Caco-2 (cell line): ENCODE measurements at regions not wholly inside any gene's neighbourhood (a gene's known extent, or its start where the extent isn't known, plus 50 kb on each side); places are given as distances from the start of the nearest gene placed in this dataset.

Experiments
- BruUV-seq: library from RNA; stranded (reverse); fragments of 400-500 nt; replicated peaks from 2 replicates; lab custom pipeline; 2021; lab: Mats Ljungman, UMichigan
- CTCF ChIA-PET: fragments of 300-600 bp; sonication (Branson Sonifier 250); formaldehyde crosslinking; loops from one replicate; lab custom pipeline; 2022; ENCODE audit warnings: antibody characterized with exemption; lab: Charles Lee
- POLR2A ChIA-PET: fragments of 300-600 bp; sonication (Branson Sonifier 250); formaldehyde crosslinking; loops from one replicate; lab custom pipeline; 2022; ENCODE audit warnings: antibody characterized with exemption; lab: Charles Lee
- DNase-seq, 2 experiments: peaks; one replicate each; pipeline versions ENCODE4 v3.0.0 to v3.0.0-alpha.2; 2020 to 2022
- H3K27me3 ChIP-seq: replicated peaks from 2 replicates; pipeline ENCODE4 v1.6.0; 2011; ENCODE audit warnings: low read length; ENCODE audit not compliant: control insufficient read depth, insufficient read depth
- H3K36me3 ChIP-seq: 2 replicates; pipeline ENCODE4 v1.5.1; 2011; ENCODE audit warnings: low read length; ENCODE audit not compliant: control insufficient read depth, insufficient read depth
- H3K4me1 ChIP-seq: fragments of 250-450 bp; sonication (Bioruptor Pico); 2 replicates; pipeline ENCODE4 v1.5.1; 2020; ENCODE audit warnings: mild to moderate bottlenecking
- H3K4me3 ChIP-seq: 2 replicates; pipeline ENCODE4 v1.5.1; 2011; ENCODE audit warnings: low read depth, mild to moderate bottlenecking, control low read depth, low read length
- H3K9me3 ChIP-seq: fragments of 250-450 bp; sonication (Bioruptor Pico); 2 replicates; pipeline ENCODE4 v1.5.1; 2020; ENCODE audit warnings: mild to moderate bottlenecking, moderate library complexity
- H3K27ac Mint-ChIP-seq: one replicate; pipeline ENCODE4 v1.8.0; 2022; ENCODE audit warnings: mixed read lengths; ENCODE audit not compliant: unreplicated experiment
- H3K27me3 Mint-ChIP-seq: one replicate; pipeline ENCODE4 v1.8.0; 2022; ENCODE audit warnings: mixed read lengths; ENCODE audit not compliant: insufficient read depth, unreplicated experiment
- H3K36me3 Mint-ChIP-seq: one replicate; pipeline ENCODE4 v1.8.0; 2022; ENCODE audit warnings: mild to moderate bottlenecking, mixed read lengths; ENCODE audit not compliant: insufficient read depth, unreplicated experiment
- H3K4me1 Mint-ChIP-seq: one replicate; pipeline ENCODE4 v1.8.0; 2022; ENCODE audit warnings: low read depth, mixed read lengths; ENCODE audit not compliant: unreplicated experiment
- H3K4me3 Mint-ChIP-seq: one replicate; pipeline ENCODE4 v1.8.0; 2022; ENCODE audit warnings: mild to moderate bottlenecking, moderate library complexity, mixed read lengths; ENCODE audit not compliant: unreplicated experiment
- H3K9me3 Mint-ChIP-seq: one replicate; pipeline ENCODE4 v1.8.0; 2022; ENCODE audit warnings: mixed read lengths; ENCODE audit not compliant: unreplicated experiment
- intact Hi-C: fragments of 100-400 bp; cut with micrococcal nuclease; formaldehyde crosslinking; loops from one replicate; pipeline ENCODE4 v1.10.0; 2022; ENCODE audit not compliant: unreplicated experiment
- TF ChIP-seq, protein P1 (sequence below), 2 experiments: fragments of 200-600 bp in 1 of 2; IDR thresholded peaks; 1 replicate in 1 of 2; 2 replicates in 1 of 2; pipeline versions ENCODE4 v1.5.1 to v1.8.0; 2011 to 2022; ENCODE audit warnings: antibody characterized with exemption in 1 of 2, control low read depth in 1 of 2, inconsistent platforms in 1 of 2, low read depth in 1 of 2, low read length in 1 of 2, mild to moderate bottlenecking in 1 of 2, moderate library complexity in 1 of 2; ENCODE audit not compliant: insufficient read depth in 1 of 2, severe bottlenecking in 1 of 2, unreplicated experiment in 1 of 2

DNA sequence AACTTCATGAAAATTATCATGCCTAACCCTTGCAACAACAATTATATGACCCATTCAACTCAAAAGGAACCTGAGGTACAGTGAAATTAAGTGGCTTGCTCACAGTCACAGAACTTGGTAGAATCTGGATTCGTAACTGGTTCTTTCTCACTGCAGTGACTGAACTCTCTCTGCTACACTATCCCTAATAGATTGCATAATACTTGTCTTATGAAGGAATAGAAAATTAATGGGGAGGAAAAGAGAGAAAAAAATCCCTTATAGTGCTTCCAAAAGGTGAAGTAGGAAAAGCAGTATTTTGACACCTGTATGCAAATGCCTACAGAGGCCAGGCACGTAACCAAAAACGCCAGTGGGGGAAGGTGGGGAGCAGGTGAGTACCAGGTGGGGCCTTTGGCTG is 186.6 kb downstream of the LY86 start:
- ChIA-PET POLR2A (no interaction called here), CTCF (no interaction called here)
- Histone ChIP-seq H3K27me3 (no peaks in the 10 kb centered on the region), H3K4me1 (no peaks in the 10 kb centered on the region), H3K36me3 (no peaks in the 10 kb centered on the region), H3K9me3 (no peaks in the 10 kb centered on the region), H3K4me3 (no peak overlapping the region)
- no peak for DNase-seq
- Mint-ChIP-seq H3K36me3 (no peaks in the 10 kb centered on the region), H3K9me3 (no peaks in the 10 kb centered on the region), H3K27me3 (peaks cover 7% of the 10 kb centered on the region), H3K4me1 (no peaks in the 10 kb centered on the region), H3K4me3 (no peak overlapping the region), H3K27ac (no peak overlapping the region)
- intact Hi-C loops = no loop called here
- no TSS peak for BruUV-seq
- TF ChIP-seq, protein P1, sequence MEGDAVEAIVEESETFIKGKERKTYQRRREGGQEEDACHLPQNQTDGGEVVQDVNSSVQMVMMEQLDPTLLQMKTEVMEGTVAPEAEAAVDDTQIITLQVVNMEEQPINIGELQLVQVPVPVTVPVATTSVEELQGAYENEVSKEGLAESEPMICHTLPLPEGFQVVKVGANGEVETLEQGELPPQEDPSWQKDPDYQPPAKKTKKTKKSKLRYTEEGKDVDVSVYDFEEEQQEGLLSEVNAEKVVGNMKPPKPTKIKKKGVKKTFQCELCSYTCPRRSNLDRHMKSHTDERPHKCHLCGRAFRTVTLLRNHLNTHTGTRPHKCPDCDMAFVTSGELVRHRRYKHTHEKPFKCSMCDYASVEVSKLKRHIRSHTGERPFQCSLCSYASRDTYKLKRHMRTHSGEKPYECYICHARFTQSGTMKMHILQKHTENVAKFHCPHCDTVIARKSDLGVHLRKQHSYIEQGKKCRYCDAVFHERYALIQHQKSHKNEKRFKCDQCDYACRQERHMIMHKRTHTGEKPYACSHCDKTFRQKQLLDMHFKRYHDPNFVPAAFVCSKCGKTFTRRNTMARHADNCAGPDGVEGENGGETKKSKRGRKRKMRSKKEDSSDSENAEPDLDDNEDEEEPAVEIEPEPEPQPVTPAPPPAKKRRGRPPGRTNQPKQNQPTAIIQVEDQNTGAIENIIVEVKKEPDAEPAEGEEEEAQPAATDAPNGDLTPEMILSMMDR (IDR thresholded peaks at IDR 0.05; ENCODE audit: insufficient read depth in 1 of 2, low read depth in 1 of 2, low read length in 1 of 2, severe bottlenecking in 1 of 2, unreplicated experiment in 1 of 2) = no peak

DNA sequence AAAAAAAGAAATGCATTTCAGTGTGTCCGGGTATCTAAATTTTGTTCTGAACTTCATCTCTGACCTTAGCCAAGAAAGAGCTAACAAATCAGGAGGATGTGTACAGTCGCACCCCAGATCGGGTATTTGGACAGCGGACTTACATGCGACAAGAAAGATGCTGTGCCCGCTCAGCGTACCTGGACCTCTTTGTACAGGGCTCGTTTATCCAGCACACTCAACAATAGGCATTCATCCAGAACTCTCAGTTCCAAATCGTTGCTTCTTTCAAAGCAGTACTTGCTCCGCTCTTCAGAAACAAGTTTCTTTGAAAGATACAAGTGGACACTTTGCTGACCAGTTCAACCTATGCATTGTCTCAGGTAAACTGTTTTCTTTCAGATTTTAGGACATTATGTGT is 191.7 kb downstream of the LY86 start:
- no TSS peak for BruUV-seq
- no peak overlapping the region for H3K27ac Mint-ChIP-seq
- no peaks in the 10 kb centered on the region for H3K36me3 Mint-ChIP-seq

DNA sequence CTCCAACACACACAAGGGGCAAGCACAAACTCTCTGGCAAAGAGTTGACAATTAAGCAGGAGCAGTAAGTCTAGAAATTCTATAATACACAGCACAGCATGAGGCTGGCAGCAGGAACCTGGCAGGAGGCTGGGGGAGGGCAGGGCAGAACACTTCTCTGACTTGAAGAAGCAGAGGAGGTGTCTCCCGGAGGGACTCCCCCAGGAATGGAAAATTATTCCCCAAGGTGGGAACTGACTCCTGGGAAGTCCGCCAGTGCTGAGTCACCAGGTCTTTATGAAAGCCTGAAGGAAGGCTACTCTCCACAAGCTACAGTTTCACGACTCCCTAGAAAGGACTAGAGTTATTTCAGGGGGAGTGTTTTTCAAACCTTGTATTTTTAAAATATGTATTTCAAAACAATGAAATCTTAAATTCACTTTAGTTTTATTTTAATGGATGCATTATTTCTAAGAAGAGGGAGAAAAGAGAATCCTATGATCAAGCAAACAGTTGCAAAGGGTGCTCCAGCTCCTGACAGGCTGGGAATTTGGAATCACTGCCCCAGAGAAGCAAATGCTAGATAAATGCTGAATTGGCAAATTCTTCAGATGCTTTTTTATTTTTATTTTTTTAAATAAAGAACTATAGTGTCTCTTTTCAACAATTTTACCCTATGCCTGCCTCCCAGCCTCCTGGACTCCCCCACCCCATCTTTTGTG is 192.8 kb downstream of the LY86 start:
- Mint-ChIP-seq H3K9me3 (no peaks in the 10 kb centered on the region), H3K27ac (no peak overlapping the region), H3K27me3 (peaks cover 10% of the 10 kb centered on the region), H3K4me1 (no peaks in the 10 kb centered on the region), H3K36me3 (no peaks in the 10 kb centered on the region), H3K4me3 (no peak overlapping the region)
- Histone ChIP-seq H3K27me3 (no peaks in the 10 kb centered on the region), H3K4me3 (no peak overlapping the region), H3K9me3 (no peaks in the 10 kb centered on the region), H3K36me3 (no peaks in the 10 kb centered on the region), H3K4me1 (no peaks in the 10 kb centered on the region)
- ChIA-PET POLR2A (no interaction called here), CTCF (no interaction called here)
- intact Hi-C loops = no loop called here
- TF ChIP-seq, protein P1 (IDR thresholded peaks at IDR 0.05; ENCODE audit: insufficient read depth in 1 of 2, low read depth in 1 of 2, low read length in 1 of 2, severe bottlenecking in 1 of 2, unreplicated experiment in 1 of 2) = no peak
- DNase-seq = no peak
- no TSS peak for BruUV-seq

More for the DNA sequence above, 191.7 kb downstream of the LY86 start:
- Histone ChIP-seq H3K4me1 (no peaks in the 10 kb centered on the region), H3K9me3 (no peaks in the 10 kb centered on the region), H3K4me3 (no peak overlapping the region), H3K27me3 (no peaks in the 10 kb centered on the region), H3K36me3 (no peaks in the 10 kb centered on the region)
- ChIA-PET CTCF (no interaction called here), POLR2A (no interaction called here)
- TF ChIP-seq, protein P1 (IDR thresholded peaks at IDR 0.05; ENCODE audit: insufficient read depth in 1 of 2, low read depth in 1 of 2, low read length in 1 of 2, severe bottlenecking in 1 of 2, unreplicated experiment in 1 of 2) = no peak
- no peak for DNase-seq
- peaks cover 10% of the 10 kb centered on the region for H3K27me3 Mint-ChIP-seq
- H3K9me3 Mint-ChIP-seq = no peaks in the 10 kb centered on the region
- H3K4me1 Mint-ChIP-seq = no peaks in the 10 kb centered on the region
- intact Hi-C loops = no loop called here
- H3K4me3 Mint-ChIP-seq = no peak overlapping the region
